HT1080 (cell line): ENCODE measurements at regions not wholly inside any gene's neighbourhood (a gene's known extent, or its start where the extent isn't known, plus 50 kb on each side); places are given as distances from the start of the nearest gene placed in this dataset.

Experiments used
- DNase-seq: peaks from one replicate; pipeline ENCODE4 v3.0.0-alpha.2; 2015; ENCODE audit warnings: low read depth

GRCh38 chr1:106747232-106747631, 309.2 kb upstream of the PRMT6 start:
- no peak for DNase-seq

- no peak for DNase-seq
Measured at GRCh38 chr1:106747791-106748190, 308.7 kb upstream of the PRMT6 start.

GRCh38 chr1:106748606-106749005, 307.9 kb upstream of the PRMT6 start:
- no peak for DNase-seq

GRCh38 chr1:106749491-106749890, 307.0 kb upstream of the PRMT6 start:
- no peak for DNase-seq

- no peak for DNase-seq
Measured at GRCh38 chr1:106749906-106750305, 306.6 kb upstream of the PRMT6 start.

- DNase-seq, result no peak
Measured at GRCh38 chr1:106751002-106751401, 305.5 kb upstream of the PRMT6 start.

- DNase-seq, result no peak
Measured at GRCh38 chr1:106753066-106753465, 303.4 kb upstream of the PRMT6 start.

GRCh38 chr1:106754957-106755356, 301.5 kb upstream of the PRMT6 start:
- DNase-seq, result no peak

GRCh38 chr1:106755682-106756406, 300.6 kb upstream of the PRMT6 start:
- peak; percentile 77 for DNase-seq

- no peak for DNase-seq
Measured at GRCh38 chr1:106756752-106757151, 299.7 kb upstream of the PRMT6 start.

GRCh38 chr1:106768077-106768476, 288.4 kb upstream of the PRMT6 start:
- peak; percentile 59 for DNase-seq

- DNase-seq, result peak; percentile 44
Measured at GRCh38 chr1:106768501-106768900, 288.0 kb upstream of the PRMT6 start.

- no peak for DNase-seq
Measured at GRCh38 chr1:106773206-106773605, 283.3 kb upstream of the PRMT6 start.

GRCh38 chr1:106780066-106780465, 276.4 kb upstream of the PRMT6 start:
- no peak for DNase-seq

GRCh38 chr1:106780806-106781569, 275.5 kb upstream of the PRMT6 start:
- peak; percentile 7 for DNase-seq

- no peak for DNase-seq
Measured at GRCh38 chr1:106785176-106785575, 271.3 kb upstream of the PRMT6 start.

- no peak for DNase-seq
Measured at GRCh38 chr1:106787520-106787919, 269.0 kb upstream of the PRMT6 start.

GRCh38 chr1:106789686-106790085, 266.8 kb upstream of the PRMT6 start:
- no peak for DNase-seq

GRCh38 chr1:106791041-106791440, 265.4 kb upstream of the PRMT6 start:
- no peak for DNase-seq

GRCh38 chr1:106793651-106794050, 262.8 kb upstream of the PRMT6 start:
- no peak for DNase-seq

- DNase-seq, result peak; percentile 44
Measured at GRCh38 chr1:106798991-106799390, 257.5 kb upstream of the PRMT6 start.

GRCh38 chr1:106802181-106802580, 254.3 kb upstream of the PRMT6 start:
- no peak for DNase-seq

- no peak for DNase-seq
Measured at GRCh38 chr1:106814418-106814817, 242.1 kb upstream of the PRMT6 start.
